Gastroesophageal sphincter (tissue), 4 donors: ENCODE measurements at regions not wholly inside any gene's neighbourhood (a gene's known extent, or its start where the extent isn't known, plus 50 kb on each side); places are given as distances from the start of the nearest gene placed in this dataset.

ENCODE experiments used
- ATAC-seq: fragments of 150-250 bp; one replicate; pipeline ENCODE4 v1.9.1; 2016; ENCODE audit warnings: mild to moderate bottlenecking, moderate library complexity
- H3K27ac ChIP-seq, 4 donors: fragments of 200-600 bp; sonication (generic) in 3 of 4; 1 replicate in 3 of 4; 2 replicates in 1 of 4; pipeline ENCODE4 v1.5.1; 2016 to 2019
- H3K27me3 ChIP-seq: fragments of 200-600 bp; sonication (generic); one replicate; pipeline ENCODE4 v1.5.1; 2019
- H3K36me3 ChIP-seq, 2 donors: fragments of 200-600 bp; sonication (generic); one replicate each; pipeline ENCODE4 v1.5.1; 2019; ENCODE audit warnings: control low read depth in 1 of 2
- H3K4me1 ChIP-seq, 3 donors: fragments of 200-600 bp; sonication (generic); 1 replicate in 2 of 3; 2 replicates in 1 of 3; pipeline ENCODE4 v1.5.1; 2016 to 2019; ENCODE audit warnings: control low read depth in 2 of 3
- H3K4me3 ChIP-seq, 2 donors: fragments of 200-600 bp; sonication (generic); one replicate each; pipeline ENCODE4 v1.5.1; 2019; ENCODE audit warnings: mild to moderate bottlenecking in 1 of 2, moderate library complexity in 1 of 2
- H3K9me3 ChIP-seq, 3 donors: fragments of 200-600 bp; sonication (generic); one replicate each; pipeline ENCODE4 v1.5.1; 2017 to 2019; ENCODE audit warnings: control low read depth in 2 of 3
- EP300 ChIP-seq: sonication (generic); formaldehyde crosslinking; IDR thresholded peaks from one replicate; pipeline ENCODE4 v1.6.1; 2017; ENCODE audit warnings: antibody characterized with exemption, mild to moderate bottlenecking
- POLR2A ChIP-seq, 2 donors: fragments of 450-650 bp; IDR thresholded peaks; one replicate each; pipeline ENCODE4 v1.6.1; 2017; ENCODE audit warnings: antibody characterized with exemption in 2 of 2, mild to moderate bottlenecking in 2 of 2, moderate library complexity in 1 of 2
- POLR2AphosphoS5 ChIP-seq: sonication (generic); formaldehyde crosslinking; IDR thresholded peaks from one replicate; pipeline ENCODE4 v1.6.1; 2017; ENCODE audit warnings: antibody characterized with exemption
- WGBS, 2 donors: methylation state at CpG; one replicate each; pipeline ENCODE4 v1.1.5; 2018; ENCODE audit warnings: low coverage in 1 of 2; 5-methylcytosine and 5-hydroxymethylcytosine counted together
- TF ChIP-seq, protein P1 (sequence below), 4 experiments: fragments of 200-600 bp in 2 of 4; fragments of 450-650 bp in 2 of 4; sonication (generic) in 1 of 4; IDR thresholded peaks; one replicate each; pipeline ENCODE4 v1.5.1; 2017 to 2019; ENCODE audit warnings: antibody characterized with exemption in 4 of 4, mild to moderate bottlenecking in 2 of 4, moderate library complexity in 2 of 4

DNA sequence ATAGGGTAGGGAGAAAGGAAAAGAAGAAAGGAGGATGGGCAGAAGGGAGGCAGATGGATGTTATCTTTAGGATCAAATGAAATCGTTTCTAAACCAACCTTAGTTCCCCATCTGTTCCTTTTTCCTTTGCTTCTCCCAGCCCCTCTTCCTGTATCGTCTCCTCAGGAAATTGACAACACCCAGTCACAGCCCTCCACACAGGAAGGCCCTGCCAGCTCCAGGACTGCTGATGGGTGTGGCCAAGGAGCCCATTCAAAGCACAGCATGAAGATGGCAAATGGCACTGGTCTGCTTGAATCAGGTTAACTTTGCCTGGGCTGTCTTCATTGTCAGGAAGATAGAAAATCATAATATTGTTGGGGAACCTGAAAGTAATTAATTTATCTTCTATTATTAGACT, 164.8 kb downstream of the C11orf87 start:
- Histone ChIP-seq H3K4me1 (no peaks in the 10 kb centered on the region), H3K4me3 (no peak overlapping the region), H3K27me3 (no peaks in the 10 kb centered on the region), H3K27ac (no peak overlapping the region), H3K9me3 (no peaks in the 10 kb centered on the region), H3K36me3 (no peaks in the 10 kb centered on the region)
- no peak for ATAC-seq
- 67% methylated on average over 1 of the region's 2 CpGs; no CpG with 5 or more reads in 1 of the 2 donors for WGBS, 2 donors
- TF ChIP-seq EP300 (no peak), POLR2A (IDR thresholded peaks at IDR 0.05) (no peak), POLR2AphosphoS5 (no peak)
- TF ChIP-seq, protein P1, sequence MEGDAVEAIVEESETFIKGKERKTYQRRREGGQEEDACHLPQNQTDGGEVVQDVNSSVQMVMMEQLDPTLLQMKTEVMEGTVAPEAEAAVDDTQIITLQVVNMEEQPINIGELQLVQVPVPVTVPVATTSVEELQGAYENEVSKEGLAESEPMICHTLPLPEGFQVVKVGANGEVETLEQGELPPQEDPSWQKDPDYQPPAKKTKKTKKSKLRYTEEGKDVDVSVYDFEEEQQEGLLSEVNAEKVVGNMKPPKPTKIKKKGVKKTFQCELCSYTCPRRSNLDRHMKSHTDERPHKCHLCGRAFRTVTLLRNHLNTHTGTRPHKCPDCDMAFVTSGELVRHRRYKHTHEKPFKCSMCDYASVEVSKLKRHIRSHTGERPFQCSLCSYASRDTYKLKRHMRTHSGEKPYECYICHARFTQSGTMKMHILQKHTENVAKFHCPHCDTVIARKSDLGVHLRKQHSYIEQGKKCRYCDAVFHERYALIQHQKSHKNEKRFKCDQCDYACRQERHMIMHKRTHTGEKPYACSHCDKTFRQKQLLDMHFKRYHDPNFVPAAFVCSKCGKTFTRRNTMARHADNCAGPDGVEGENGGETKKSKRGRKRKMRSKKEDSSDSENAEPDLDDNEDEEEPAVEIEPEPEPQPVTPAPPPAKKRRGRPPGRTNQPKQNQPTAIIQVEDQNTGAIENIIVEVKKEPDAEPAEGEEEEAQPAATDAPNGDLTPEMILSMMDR (IDR thresholded peaks at IDR 0.05) = no peak

DNA sequence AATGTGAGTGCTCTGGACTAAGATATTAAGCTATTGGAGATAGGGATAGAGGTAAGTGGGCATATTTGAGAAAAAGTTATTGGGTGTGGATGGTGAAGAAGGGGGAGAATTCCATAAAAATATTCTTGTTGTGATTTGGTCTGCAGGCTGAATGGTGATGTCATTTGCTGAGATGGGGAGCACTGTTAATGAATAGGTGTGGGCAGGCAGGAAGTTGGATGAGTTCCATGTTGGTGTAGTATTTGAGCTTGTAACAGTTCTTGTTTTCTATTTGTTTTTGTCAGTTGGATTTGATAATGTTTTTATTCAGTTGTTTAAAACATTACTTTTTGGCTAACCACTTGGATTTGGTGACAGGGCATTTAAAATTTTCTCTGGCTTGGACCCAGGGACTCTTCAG, 168.8 kb downstream of the C11orf87 start:
- H3K27ac ChIP-seq = no peak overlapping the region
- H3K36me3 ChIP-seq = no peaks in the 10 kb centered on the region

DNA sequence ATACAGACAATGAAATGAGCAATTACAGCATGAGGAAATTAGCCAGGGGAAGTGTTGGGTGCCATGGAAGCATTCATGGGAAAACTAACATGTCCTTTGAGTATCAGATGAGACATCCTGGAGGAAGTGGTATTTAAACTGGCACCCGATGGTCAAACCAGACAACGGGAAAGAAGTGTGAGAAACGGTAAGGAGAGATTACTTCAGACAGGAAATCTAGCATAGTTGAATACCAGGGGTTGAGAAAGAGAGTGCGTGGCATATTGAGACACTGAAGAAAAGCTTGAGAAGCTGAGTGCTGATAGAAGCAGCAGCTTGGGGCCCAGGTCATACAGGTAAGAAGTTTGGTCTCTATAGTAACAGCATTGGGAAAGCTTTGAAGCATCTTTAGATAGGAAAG, 175.3 kb downstream of the C11orf87 start:
- H3K36me3 ChIP-seq = no peaks in the 10 kb centered on the region
- 57 to 77% methylated on average over 3 of the region's 4 CpGs for WGBS, 2 donors
- H3K4me3 ChIP-seq = no peak overlapping the region
- H3K27me3 ChIP-seq = no peaks in the 10 kb centered on the region
- no peak overlapping the region for H3K27ac ChIP-seq
- no peaks in the 10 kb centered on the region for H3K4me1 ChIP-seq
- TF ChIP-seq EP300 (no peak), POLR2AphosphoS5 (no peak), POLR2A (IDR thresholded peaks at IDR 0.05) (no peak)
- TF ChIP-seq, protein P1 (IDR thresholded peaks at IDR 0.05) = no peak
- H3K9me3 ChIP-seq = no peaks in the 10 kb centered on the region
- no peak for ATAC-seq

More for the DNA sequence above, 168.8 kb downstream of the C11orf87 start:
- ATAC-seq = no peak
- Histone ChIP-seq H3K9me3 (no peaks in the 10 kb centered on the region), H3K4me1 (no peaks in the 10 kb centered on the region), H3K4me3 (no peak overlapping the region), H3K27me3 (no peaks in the 10 kb centered on the region)
- TF ChIP-seq, protein P1 (IDR thresholded peaks at IDR 0.05) = no peak
- TF ChIP-seq POLR2AphosphoS5 (no peak), POLR2A (IDR thresholded peaks at IDR 0.05) (no peak), EP300 (no peak)

DNA sequence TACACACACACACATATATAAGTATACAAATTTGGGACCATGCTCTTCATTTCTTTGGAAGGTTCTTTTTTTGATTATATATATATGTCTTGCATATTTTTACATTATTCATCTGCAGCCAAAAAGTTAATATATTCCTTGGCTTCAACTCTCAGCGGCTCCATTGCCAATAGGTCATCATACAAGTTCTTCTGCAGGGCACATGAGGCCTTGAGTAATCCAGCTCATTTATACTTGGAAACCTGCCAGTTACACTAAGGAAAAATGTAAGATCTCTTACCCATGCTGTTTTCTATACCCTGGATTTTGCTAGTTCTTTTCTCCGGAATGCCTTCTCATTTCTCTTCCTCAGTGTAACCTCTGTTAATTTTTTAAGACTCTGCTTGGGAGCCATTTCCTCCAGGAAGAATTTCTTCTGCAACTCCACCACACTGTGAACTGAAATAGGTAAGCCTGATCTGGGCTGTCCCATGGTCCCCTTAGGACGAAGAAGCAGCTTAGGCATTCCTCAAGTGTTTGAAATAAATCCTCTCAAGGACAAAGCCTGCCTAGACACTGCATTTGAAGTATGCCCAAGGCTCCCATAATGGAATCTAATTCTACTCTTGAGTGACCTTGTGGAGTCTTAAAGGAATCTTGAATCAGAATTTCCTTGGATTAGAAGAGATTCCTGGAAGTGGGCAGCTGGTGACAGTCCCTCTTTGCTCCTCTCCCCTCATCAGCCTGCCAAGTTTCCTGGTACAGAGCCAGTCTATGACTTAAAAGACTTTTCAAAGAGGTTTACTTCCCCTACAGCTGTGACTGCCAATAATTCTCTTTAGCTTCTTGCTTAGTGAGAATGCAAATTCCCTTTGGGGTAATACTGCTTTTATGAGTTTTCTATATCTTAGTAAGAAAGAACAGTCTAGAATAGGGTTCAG, 182.8 kb downstream of the C11orf87 start:
- no peak for ATAC-seq
- no peak overlapping the region for H3K4me3 ChIP-seq
- WGBS, 2 donors = 68% methylated on average over 3 of the region's 3 CpGs; no CpG with 5 or more reads in 1 of the 2 donors
- TF ChIP-seq POLR2AphosphoS5 = no peak
- TF ChIP-seq, protein P1 (IDR thresholded peaks at IDR 0.05) = no peak
- no peak for TF ChIP-seq EP300
- TF ChIP-seq POLR2A (IDR thresholded peaks at IDR 0.05) = no peak
- H3K27ac ChIP-seq = no peak overlapping the region
- H3K36me3 ChIP-seq = no peaks in the 10 kb centered on the region
- no peaks in the 10 kb centered on the region for H3K9me3 ChIP-seq
- no peaks in the 10 kb centered on the region for H3K27me3 ChIP-seq
- H3K4me1 ChIP-seq = no peaks in the 10 kb centered on the region

DNA sequence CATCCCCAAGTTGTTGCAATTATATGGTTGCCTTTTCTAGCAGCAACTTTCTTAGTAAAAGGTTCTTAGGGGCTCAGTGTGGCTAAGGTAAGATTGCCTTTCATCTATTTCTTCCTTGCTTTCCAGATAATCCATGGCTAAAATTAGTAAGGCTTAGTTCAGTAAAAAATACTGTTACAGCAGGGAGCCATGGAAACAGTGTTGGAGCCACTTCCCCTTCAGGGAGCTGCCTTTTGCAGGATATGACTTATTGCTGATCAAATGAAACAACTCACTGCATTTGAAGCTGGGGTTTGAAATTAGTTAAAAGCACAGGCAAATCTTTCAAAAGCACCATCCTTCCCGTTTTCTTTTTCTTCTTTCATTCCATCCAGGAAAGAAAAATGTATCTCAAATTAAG, 184.3 kb downstream of the C11orf87 start:
- 46 to 69% methylated on average over 1 of the region's 1 CpG for WGBS, 2 donors
- TF ChIP-seq POLR2A (IDR thresholded peaks at IDR 0.05) (no peak), POLR2AphosphoS5 (no peak), EP300 (no peak)
- TF ChIP-seq, protein P1 (IDR thresholded peaks at IDR 0.05) = no peak
- H3K4me3 ChIP-seq = no peak overlapping the region
- no peaks in the 10 kb centered on the region for H3K27me3 ChIP-seq
- H3K36me3 ChIP-seq = no peaks in the 10 kb centered on the region
- no peak for ATAC-seq
- no peak overlapping the region for H3K27ac ChIP-seq
- no peaks in the 10 kb centered on the region for H3K9me3 ChIP-seq
- no peaks in the 10 kb centered on the region for H3K4me1 ChIP-seq
